Retinal pigment epithelial cell (primary cell): ENCODE measurements at regions not wholly inside any gene's neighbourhood (a gene's known extent, or its start where the extent isn't known, plus 50 kb on each side); places are given as distances from the start of the nearest gene placed in this dataset.

Experiments used
- DNase-seq: peaks from one replicate; pipeline ENCODE4 v3.0.0-alpha.2; 2010; ENCODE audit warnings: low read depth
- H3K4me3 ChIP-seq: 2 replicates; pipeline ENCODE4 v1.5.1; 2011; ENCODE audit warnings: mild to moderate bottlenecking, low read length, control low read depth, moderate library complexity
- CTCF ChIP-seq: conservative IDR thresholded peaks from 2 replicates; pipeline ENCODE4 v1.5.1; 2011; ENCODE audit warnings: low read depth, low read length, control low read depth, inconsistent platforms

GRCh38 chr1:199701726-199702125, 325.8 kb upstream of the NR5A2 start:
- TF ChIP-seq CTCF, result no peak
- DNase-seq, result no peak
- no peak overlapping the region for H3K4me3 ChIP-seq

DNA sequence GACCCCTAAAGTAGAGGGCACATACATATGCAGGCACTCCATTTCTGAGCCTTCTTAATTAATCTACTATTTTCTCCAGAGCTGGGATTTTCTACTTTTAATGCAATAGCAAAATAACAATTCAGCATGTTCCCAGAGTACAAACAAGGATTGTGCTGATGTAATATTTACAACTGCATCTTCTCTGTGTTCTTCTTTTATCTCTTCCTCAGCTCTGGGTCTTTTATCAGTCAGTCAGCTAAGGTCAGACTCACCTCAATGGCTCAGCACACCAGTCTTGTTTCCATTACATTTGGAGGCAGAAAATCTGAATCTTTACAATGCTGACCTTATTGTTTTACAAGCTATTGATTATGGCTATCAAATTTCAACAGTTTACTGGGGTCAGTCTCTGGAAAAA, 323.3 kb upstream of the NR5A2 start:
- TF ChIP-seq CTCF, result no peak
- no peak overlapping the region for H3K4me3 ChIP-seq
- DNase-seq, result no peak

- no peak overlapping the region for H3K4me3 ChIP-seq
- no peak for TF ChIP-seq CTCF
- DNase-seq, result no peak
Measured at GRCh38 chr1:199705825-199706224, 321.7 kb upstream of the NR5A2 start.

GRCh38 chr1:199706826-199707606, 320.5 kb upstream of the NR5A2 start:
- no peak for DNase-seq
- no peak overlapping the region for H3K4me3 ChIP-seq
- no peak for TF ChIP-seq CTCF

DNA sequence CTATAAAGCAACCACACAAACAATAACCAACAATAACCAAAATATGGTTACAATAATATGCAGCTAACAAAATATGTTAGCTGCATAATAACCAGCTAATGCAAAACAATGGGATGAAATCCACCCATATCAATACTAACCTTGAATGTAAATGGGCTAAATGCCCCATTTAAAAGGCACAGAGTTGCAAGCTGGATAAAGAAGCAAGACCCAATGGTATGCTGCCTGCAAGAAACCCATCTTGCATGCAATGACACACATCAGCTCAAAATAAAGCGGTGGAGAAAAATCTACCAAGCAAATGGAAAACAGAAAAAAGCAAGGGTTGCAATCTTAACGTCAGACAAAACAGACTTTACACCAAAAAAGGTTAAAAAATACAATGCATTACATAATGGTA, 316.5 kb upstream of the NR5A2 start:
- DNase-seq, result no peak
- TF ChIP-seq CTCF, result no peak
- H3K4me3 ChIP-seq, result no peak overlapping the region

GRCh38 chr1:199716729-199717128, 310.8 kb upstream of the NR5A2 start:
- DNase-seq, result no peak
- TF ChIP-seq CTCF, result no peak
- no peak overlapping the region for H3K4me3 ChIP-seq

DNA sequence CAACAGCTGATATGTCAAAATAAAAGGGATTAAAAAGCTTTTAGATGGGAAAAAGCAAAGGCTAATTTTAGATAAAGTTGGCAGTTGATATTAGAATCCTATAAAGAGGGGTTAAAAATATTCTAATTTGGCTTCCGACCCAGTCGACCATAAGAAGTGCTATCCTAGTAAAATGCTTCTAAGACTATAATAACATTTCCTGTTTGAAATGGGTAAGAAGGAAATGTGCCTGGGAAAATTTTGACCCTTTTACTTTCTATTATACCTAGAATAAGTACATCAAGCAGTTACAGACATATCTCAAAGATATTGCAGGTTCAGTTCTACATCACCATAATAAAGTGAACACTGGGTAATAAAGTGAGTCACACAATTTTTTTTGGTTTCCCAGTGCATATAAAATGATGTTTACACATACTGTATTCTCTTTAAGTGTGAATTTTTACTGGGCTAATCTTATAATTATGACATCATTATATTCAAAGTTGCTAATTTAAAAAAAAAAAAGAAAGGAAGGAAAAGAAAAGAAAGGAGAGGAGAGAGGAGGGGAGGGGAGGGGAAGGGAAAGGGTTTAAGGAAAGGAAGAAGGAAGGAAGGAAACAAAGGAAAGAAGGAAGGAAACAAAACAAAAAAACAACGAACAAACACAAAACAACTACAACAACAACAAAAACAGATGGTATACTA, 308.2 kb upstream of the NR5A2 start:
- TF ChIP-seq CTCF, result no peak
- no peak overlapping the region for H3K4me3 ChIP-seq
- no peak for DNase-seq
